Activated CD8-positive, alpha-beta T cell treated with anti-CD3 and anti-CD28 coated beads for 36 hours (primary cell): ENCODE measurements at regions not wholly inside any gene's neighbourhood (a gene's known extent, or its start where the extent isn't known, plus 50 kb on each side); places are given as distances from the start of the nearest gene placed in this dataset.

ENCODE experiments used
- ATAC-seq: fragments of 200-7000 bp; cut with Tn5 transposase; one replicate; pipeline ENCODE4 v1.10.0; 2021; ENCODE audit warnings: mild to moderate bottlenecking, moderate library complexity
- CTCF ChIA-PET: fragments of 350-600 bp; sonication (Branson Sonifier 250); formaldehyde crosslinking; loops from one replicate; lab custom pipeline; 2021; ENCODE audit warnings: antibody characterized with exemption; lab: Charles Lee
- POLR2A ChIA-PET: fragments of 350-600 bp; sonication (Branson Sonifier 250); formaldehyde crosslinking; loops from one replicate; lab custom pipeline; 2021; ENCODE audit warnings: antibody characterized with exemption; lab: Charles Lee
- DNase-seq: peaks from one replicate; pipeline ENCODE4 v3.0.0-alpha.2; 2020
- H3K27ac Mint-ChIP-seq: one replicate; pipeline ENCODE4 v1.8.0; 2021; ENCODE audit warnings: mild to moderate bottlenecking, mixed read lengths
- H3K27me3 Mint-ChIP-seq: one replicate; pipeline ENCODE4 v1.8.0; 2021; ENCODE audit warnings: mixed read lengths
- H3K36me3 Mint-ChIP-seq: one replicate; pipeline ENCODE4 v1.8.0; 2021; ENCODE audit warnings: low read depth, mixed read lengths
- H3K4me1 Mint-ChIP-seq: one replicate; pipeline ENCODE4 v1.8.0; 2021; ENCODE audit warnings: low read depth, mixed read lengths
- H3K4me3 Mint-ChIP-seq: one replicate; pipeline ENCODE4 v1.8.0; 2021; ENCODE audit warnings: mild to moderate bottlenecking, moderate library complexity, mixed read lengths
- H3K9me3 Mint-ChIP-seq: one replicate; pipeline ENCODE4 v1.8.0; 2021; ENCODE audit warnings: mixed read lengths
- intact Hi-C: fragments of 100-400 bp; cut with micrococcal nuclease; formaldehyde crosslinking; loops from one replicate; pipeline ENCODE4 v1.10.0; 2022
- TF ChIP-seq, protein P1 (sequence below): fragments of 200-600 bp; IDR thresholded peaks from one replicate; pipeline ENCODE4 v1.8.0; 2022; ENCODE audit warnings: antibody characterized with exemption, mild to moderate bottlenecking

- H3K27me3 Mint-ChIP-seq: peaks cover 1% of the 10 kb centered on the region
- TF ChIP-seq, protein P1, sequence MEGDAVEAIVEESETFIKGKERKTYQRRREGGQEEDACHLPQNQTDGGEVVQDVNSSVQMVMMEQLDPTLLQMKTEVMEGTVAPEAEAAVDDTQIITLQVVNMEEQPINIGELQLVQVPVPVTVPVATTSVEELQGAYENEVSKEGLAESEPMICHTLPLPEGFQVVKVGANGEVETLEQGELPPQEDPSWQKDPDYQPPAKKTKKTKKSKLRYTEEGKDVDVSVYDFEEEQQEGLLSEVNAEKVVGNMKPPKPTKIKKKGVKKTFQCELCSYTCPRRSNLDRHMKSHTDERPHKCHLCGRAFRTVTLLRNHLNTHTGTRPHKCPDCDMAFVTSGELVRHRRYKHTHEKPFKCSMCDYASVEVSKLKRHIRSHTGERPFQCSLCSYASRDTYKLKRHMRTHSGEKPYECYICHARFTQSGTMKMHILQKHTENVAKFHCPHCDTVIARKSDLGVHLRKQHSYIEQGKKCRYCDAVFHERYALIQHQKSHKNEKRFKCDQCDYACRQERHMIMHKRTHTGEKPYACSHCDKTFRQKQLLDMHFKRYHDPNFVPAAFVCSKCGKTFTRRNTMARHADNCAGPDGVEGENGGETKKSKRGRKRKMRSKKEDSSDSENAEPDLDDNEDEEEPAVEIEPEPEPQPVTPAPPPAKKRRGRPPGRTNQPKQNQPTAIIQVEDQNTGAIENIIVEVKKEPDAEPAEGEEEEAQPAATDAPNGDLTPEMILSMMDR: no peak
- intact Hi-C loops: no loop called here
- no peak for ATAC-seq
- H3K4me1 Mint-ChIP-seq: no peaks in the 10 kb centered on the region
- CTCF ChIA-PET: no interaction called here
- DNase-seq: no peak
- POLR2A ChIA-PET: no interaction called here
- H3K4me3 Mint-ChIP-seq: no peak overlapping the region
- no peak overlapping the region for H3K27ac Mint-ChIP-seq
- H3K9me3 Mint-ChIP-seq: no peaks in the 10 kb centered on the region
- no peaks in the 10 kb centered on the region for H3K36me3 Mint-ChIP-seq
Observed at GRCh38 chr11:104410336-104410735, 246.4 kb upstream of the PDGFD start.

DNA sequence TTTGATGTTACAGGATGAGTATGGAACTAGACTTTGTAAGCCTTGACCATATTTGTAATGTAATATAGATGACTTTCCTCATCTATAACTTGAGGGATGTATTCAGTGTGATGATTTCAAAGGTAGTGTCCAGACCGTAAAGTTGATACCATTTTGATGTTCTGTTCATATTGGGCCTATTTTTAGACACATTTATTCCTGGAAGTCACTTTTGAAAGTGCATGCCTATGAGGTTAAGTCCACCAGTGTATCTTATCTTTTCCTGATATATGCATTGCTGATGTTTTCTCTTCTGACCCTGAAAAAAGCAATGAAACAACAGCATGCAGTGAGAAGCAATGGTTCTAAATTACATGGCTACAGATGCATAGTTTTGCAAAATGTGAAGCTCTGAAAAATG is 244.7 kb upstream of the PDGFD start:
- H3K27ac Mint-ChIP-seq: no peak overlapping the region
- CTCF ChIA-PET: no interaction called here
- H3K27me3 Mint-ChIP-seq: peaks cover 1% of the 10 kb centered on the region
- H3K36me3 Mint-ChIP-seq: no peaks in the 10 kb centered on the region
- intact Hi-C loops: no loop called here
- no peaks in the 10 kb centered on the region for H3K4me1 Mint-ChIP-seq
- DNase-seq: no peak
- H3K4me3 Mint-ChIP-seq: no peak overlapping the region
- TF ChIP-seq, protein P1: no peak
- no peak for ATAC-seq
- no peaks in the 10 kb centered on the region for H3K9me3 Mint-ChIP-seq
- POLR2A ChIA-PET: no interaction called here

DNA sequence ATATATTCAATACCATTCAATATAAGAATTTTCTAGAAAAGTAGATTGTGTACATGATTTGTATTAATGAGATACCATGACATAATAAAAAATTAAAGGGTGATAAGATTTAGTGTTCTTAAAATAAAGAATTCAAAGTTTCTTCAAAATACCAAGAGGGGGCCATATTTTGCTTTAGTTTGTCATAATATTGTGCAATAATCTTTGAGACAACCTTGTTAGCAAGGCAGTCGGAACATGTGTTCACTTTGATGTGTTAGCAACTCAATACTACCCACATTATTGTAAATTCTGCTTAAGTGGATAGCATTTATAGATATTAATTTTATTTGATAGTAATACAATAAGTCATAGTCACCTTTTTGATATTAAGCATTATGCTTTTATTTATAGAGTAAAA is 241.3 kb upstream of the PDGFD start:
- Mint-ChIP-seq H3K27me3 (peaks cover 1% of the 10 kb centered on the region), H3K36me3 (no peaks in the 10 kb centered on the region), H3K27ac (no peak overlapping the region), H3K9me3 (no peaks in the 10 kb centered on the region), H3K4me1 (peaks cover 4% of the 10 kb centered on the region), H3K4me3 (no peak overlapping the region)
- intact Hi-C loops: no loop called here
- TF ChIP-seq, protein P1: no peak
- ChIA-PET CTCF (interaction anchor here (1.1 kb wide), 1 partner anchor 12 kb away, joined by 3 read pairs; no protein-coding TSS in a partner anchor), POLR2A (no interaction called here)
- DNase-seq (no peak), ATAC-seq (no peak)

GRCh38 chr11:104404231-104405175 is 240.6 kb upstream of the PDGFD start:
- DNase-seq: no peak
- no peak overlapping the region for H3K4me3 Mint-ChIP-seq
- H3K27me3 Mint-ChIP-seq: peaks cover 1% of the 10 kb centered on the region
- H3K36me3 Mint-ChIP-seq: no peaks in the 10 kb centered on the region
- H3K4me1 Mint-ChIP-seq: peaks cover 4% of the 10 kb centered on the region
- POLR2A ChIA-PET: no interaction called here
- H3K9me3 Mint-ChIP-seq: no peaks in the 10 kb centered on the region
- CTCF ChIA-PET: interaction anchor here (1.2 kb wide), 1 partner anchor 14 kb away, joined by 4 read pairs; no protein-coding TSS in a partner anchor
- TF ChIP-seq, protein P1: no peak
- ATAC-seq: no peak
- intact Hi-C loops: no loop called here
- no peak overlapping the region for H3K27ac Mint-ChIP-seq
